ENCODE measurements at regions not wholly inside any gene's neighbourhood (a gene's known extent, or its start where the extent isn't known, plus 50 kb on each side); places are given as distances from the start of the nearest gene placed in this dataset.
A peak's percentile ranks its signal among the peaks of the same experiment; 100 is the strongest.

- Histone ChIP-seq H3K27ac (no peak overlapping the region), H3K4me3 (no peak overlapping the region), H3K36me3 (no peaks in the 10 kb centered on the region), H3K27me3 (no peaks in the 10 kb centered on the region), H3K9me3 (no peaks in the 10 kb centered on the region), H3K4me1 (no peaks in the 10 kb centered on the region)
- no peak for DNase-seq (ENCODE audit: low spot score)
- no peak for TF ChIP-seq CTCF (IDR thresholded peaks at IDR 0.05)
Measured at GRCh38 chrX:35696760-35697234, 101.3 kb upstream of the MAGEB16 start.

- Histone ChIP-seq H3K27ac (no peak overlapping the region), H3K36me3 (no peaks in the 10 kb centered on the region), H3K27me3 (no peaks in the 10 kb centered on the region), H3K4me3 (no peak overlapping the region), H3K9me3 (no peaks in the 10 kb centered on the region), H3K4me1 (no peaks in the 10 kb centered on the region)
- no peak for DNase-seq (ENCODE audit: low spot score)
- no peak for TF ChIP-seq CTCF (IDR thresholded peaks at IDR 0.05)
Measured at GRCh38 chrX:35699642-35700041, 98.5 kb upstream of the MAGEB16 start.

- no peak for DNase-seq (ENCODE audit: low spot score)
- Histone ChIP-seq H3K27me3 (no peaks in the 10 kb centered on the region), H3K4me1 (no peaks in the 10 kb centered on the region), H3K27ac (no peak overlapping the region), H3K9me3 (no peaks in the 10 kb centered on the region), H3K36me3 (no peaks in the 10 kb centered on the region), H3K4me3 (no peak overlapping the region)
- TF ChIP-seq CTCF (IDR thresholded peaks at IDR 0.05), result no peak
Measured at GRCh38 chrX:35700121-35700520, 98.0 kb upstream of the MAGEB16 start.

- no peak for TF ChIP-seq CTCF (IDR thresholded peaks at IDR 0.05)
- no peaks in the 10 kb centered on the region for H3K4me1 ChIP-seq
- H3K4me3 ChIP-seq, result no peak overlapping the region
- no peaks in the 10 kb centered on the region for H3K27me3 ChIP-seq
- H3K9me3 ChIP-seq, result no peaks in the 10 kb centered on the region
- no peak overlapping the region for H3K27ac ChIP-seq
- no peaks in the 10 kb centered on the region for H3K36me3 ChIP-seq
- no peak for DNase-seq (ENCODE audit: low spot score)
Measured at GRCh38 chrX:35711281-35711680, 86.9 kb upstream of the MAGEB16 start.

GRCh38 chrX:35722128-35722527, 76.0 kb upstream of the MAGEB16 start:
- no peaks in the 10 kb centered on the region for H3K9me3 ChIP-seq
- no peak for DNase-seq (ENCODE audit: low spot score)
- H3K27me3 ChIP-seq, result no peaks in the 10 kb centered on the region
- no peaks in the 10 kb centered on the region for H3K36me3 ChIP-seq
- H3K27ac ChIP-seq, result no peak overlapping the region
- no peak for TF ChIP-seq CTCF (IDR thresholded peaks at IDR 0.05)
- no peak overlapping the region for H3K4me3 ChIP-seq
- H3K4me1 ChIP-seq, result no peaks in the 10 kb centered on the region

- no peak for DNase-seq (ENCODE audit: low spot score)
Measured at GRCh38 chrX:35726176-35726575, 72.0 kb upstream of the MAGEB16 start.

More at GRCh38 chrX:35726176-35726575, 72.0 kb upstream of the MAGEB16 start:
- peak in 1 of 2 donors; percentile 24 for TF ChIP-seq CTCF (IDR thresholded peaks at IDR 0.05)
- Histone ChIP-seq H3K4me3 (no peak overlapping the region), H3K9me3 (peaks cover 0 to 12% of the 10 kb centered on the region in 2 donors), H3K27ac (no peak overlapping the region), H3K27me3 (no peaks in the 10 kb centered on the region), H3K4me1 (no peaks in the 10 kb centered on the region), H3K36me3 (no peaks in the 10 kb centered on the region)

Measured in right atrium auricular region (tissue), 2 donors.